ENCODE measurements at regions not wholly inside any gene's neighbourhood (a gene's known extent, or its start where the extent isn't known, plus 50 kb on each side); places are given as distances from the start of the nearest gene placed in this dataset.

- Histone ChIP-seq H3K79me2 (ENCODE audit: insufficient read depth) (no peaks in the 10 kb centered on the region), H3K4me3 (ENCODE audit: low read depth in 2 of 2, low read length in 1 of 2) (no peak overlapping the region), H3K27ac (ENCODE audit: low read depth in 2 of 2, low read length in 1 of 2) (no peak overlapping the region), H3K27me3 (ENCODE audit: insufficient read depth) (no peaks in the 10 kb centered on the region), H3K9me2 (no peaks in the 10 kb centered on the region), H3K4me1 (ENCODE audit: control insufficient read depth in 1 of 2, insufficient read depth in 2 of 2, low read depth in 1 of 2, low read length in 1 of 2) (no peaks in the 10 kb centered on the region), H3F3A (replicated peaks; ENCODE audit: insufficient read depth) (no peaks in the 10 kb centered on the region), H3K36me3 (replicated peaks in 1 of 2; ENCODE audit: control insufficient read depth in 1 of 2, insufficient read depth in 2 of 2, low read length in 1 of 2) (no peaks in the 10 kb centered on the region), H2AFZ (ENCODE audit: low read depth) (no peak overlapping the region), H3K4me2 (no peak overlapping the region), H3K9me3 (no peaks in the 10 kb centered on the region), H3K9ac (no peak overlapping the region), H4K20me1 (ENCODE audit: insufficient read depth) (no peaks in the 10 kb centered on the region)
- POLR2A ChIA-PET, result no interaction called here
- 42% methylated on average over 8 of the region's 8 CpGs for WGBS (ENCODE audit: low lambda C conversion rate)
- TF ChIP-seq PBX3 (IDR thresholded peaks at IDR 0.05) (no peak), JUND (IDR thresholded peaks at IDR 0.05) (no peak), USF2 (IDR thresholded peaks at IDR 0.05; ENCODE audit: borderline replicate concordance, low read depth, low read length) (no peak), RFX5 (IDR thresholded peaks at IDR 0.05; ENCODE audit: low read length) (no peak), USF1 (IDR thresholded peaks at IDR 0.05; ENCODE audit: borderline replicate concordance, low read depth) (no peak)
- CTCF ChIA-PET, result no interaction called here
- DNase-seq, result no peak
Observed at GRCh38 chr6:14455876-14456648, 338.5 kb downstream of the CD83 start.

GRCh38 chr6:14456941-14457340, 339.4 kb downstream of the CD83 start:
- no peak overlapping the region for H3K9ac ChIP-seq
- CTCF ChIA-PET, result no interaction called here

GRCh38 chr6:14458669-14459266, 341.2 kb downstream of the CD83 start:
- H3K4me2 ChIP-seq, result no peak overlapping the region
- WGBS (ENCODE audit: low lambda C conversion rate), result 22% methylated on average over 5 of the region's 5 CpGs
- H3K27me3 ChIP-seq (ENCODE audit: insufficient read depth), result no peaks in the 10 kb centered on the region
- H3K27ac ChIP-seq (ENCODE audit: low read depth in 2 of 2, low read length in 1 of 2), result no peak overlapping the region
- no peaks in the 10 kb centered on the region for H3F3A ChIP-seq (replicated peaks; ENCODE audit: insufficient read depth)
- H3K9me3 ChIP-seq, result no peaks in the 10 kb centered on the region
- H4K20me1 ChIP-seq (ENCODE audit: insufficient read depth), result no peaks in the 10 kb centered on the region
- no peak for DNase-seq
- ChIA-PET CTCF (no interaction called here), POLR2A (no interaction called here)
- no peak overlapping the region for H3K4me3 ChIP-seq (ENCODE audit: low read depth in 2 of 2, low read length in 1 of 2)
- H3K9ac ChIP-seq, result no peak overlapping the region
- H2AFZ ChIP-seq (ENCODE audit: low read depth), result no peak overlapping the region
- H3K9me2 ChIP-seq, result no peaks in the 10 kb centered on the region
- no peaks in the 10 kb centered on the region for H3K36me3 ChIP-seq (replicated peaks in 1 of 2; ENCODE audit: control insufficient read depth in 1 of 2, insufficient read depth in 2 of 2, low read length in 1 of 2)
- H3K4me1 ChIP-seq (ENCODE audit: control insufficient read depth in 1 of 2, insufficient read depth in 2 of 2, low read depth in 1 of 2, low read length in 1 of 2), result no peaks in the 10 kb centered on the region
- H3K79me2 ChIP-seq (ENCODE audit: insufficient read depth), result no peaks in the 10 kb centered on the region
- no peak for TF ChIP-seq TAF1 (IDR thresholded peaks at IDR 0.05; ENCODE audit: borderline replicate concordance, low read depth, low read length)
- no peak for TF ChIP-seq PBX3 (IDR thresholded peaks at IDR 0.05)
- TF ChIP-seq YY1 (IDR thresholded peaks at IDR 0.05; ENCODE audit: low read depth), result no peak
- no peak for TF ChIP-seq POLR2AphosphoS5 (IDR thresholded peaks at IDR 0.05; ENCODE audit: low read depth, low read length)
- TF ChIP-seq ZBTB33 (IDR thresholded peaks at IDR 0.05; ENCODE audit: borderline replicate concordance, low read depth), result no peak
- TF ChIP-seq SIN3A (IDR thresholded peaks at IDR 0.05; ENCODE audit: borderline replicate concordance, low read depth, low read length), result no peak
- no peak for TF ChIP-seq ELF1 (IDR thresholded peaks at IDR 0.05)
- TF ChIP-seq NFIC (IDR thresholded peaks at IDR 0.05; ENCODE audit: borderline replicate concordance), result no peak
- no peak for TF ChIP-seq NRF1 (IDR thresholded peaks at IDR 0.05; ENCODE audit: low read depth, low read length)
- no peak for TF ChIP-seq FOXM1 (IDR thresholded peaks at IDR 0.05; ENCODE audit: low read depth)
- TF ChIP-seq SMC3 (IDR thresholded peaks at IDR 0.05; ENCODE audit: low read depth, low read length), result no peak

More at GRCh38 chr6:14456941-14457340, 339.4 kb downstream of the CD83 start:
- no peaks in the 10 kb centered on the region for H3K9me3 ChIP-seq
- H4K20me1 ChIP-seq (ENCODE audit: insufficient read depth), result no peaks in the 10 kb centered on the region
- H3K27ac ChIP-seq (ENCODE audit: low read depth in 2 of 2, low read length in 1 of 2), result no peak overlapping the region
- POLR2A ChIA-PET, result no interaction called here
- no peak for TF ChIP-seq RFX5 (IDR thresholded peaks at IDR 0.05; ENCODE audit: low read length)
- no peak for TF ChIP-seq GABPA (IDR thresholded peaks at IDR 0.05; ENCODE audit: low read depth)
- no peak for TF ChIP-seq SMC3 (IDR thresholded peaks at IDR 0.05; ENCODE audit: low read depth, low read length)
- TF ChIP-seq MEF2A (IDR thresholded peaks at IDR 0.05; ENCODE audit: borderline replicate concordance, low read depth), result no peak
- H3K79me2 ChIP-seq (ENCODE audit: insufficient read depth), result no peaks in the 10 kb centered on the region
- no peaks in the 10 kb centered on the region for H3F3A ChIP-seq (replicated peaks; ENCODE audit: insufficient read depth)
- H3K27me3 ChIP-seq (ENCODE audit: insufficient read depth), result no peaks in the 10 kb centered on the region
- no peak overlapping the region for H3K4me2 ChIP-seq
- 27% methylated on average over 1 of the region's 1 CpG for WGBS (ENCODE audit: low lambda C conversion rate)
- no peaks in the 10 kb centered on the region for H3K36me3 ChIP-seq (replicated peaks in 1 of 2; ENCODE audit: control insufficient read depth in 1 of 2, insufficient read depth in 2 of 2, low read length in 1 of 2)
- no peaks in the 10 kb centered on the region for H3K9me2 ChIP-seq
- H3K4me1 ChIP-seq (ENCODE audit: control insufficient read depth in 1 of 2, insufficient read depth in 2 of 2, low read depth in 1 of 2, low read length in 1 of 2), result no peaks in the 10 kb centered on the region
- no peak overlapping the region for H3K4me3 ChIP-seq (ENCODE audit: low read depth in 2 of 2, low read length in 1 of 2)
- H2AFZ ChIP-seq (ENCODE audit: low read depth), result no peak overlapping the region
- no peak for DNase-seq

Data from SK-N-SH (cell line).